NCI-H1436 (cell line): ENCODE measurements at regions not wholly inside any gene's neighbourhood (a gene's known extent, or its start where the extent isn't known, plus 50 kb on each side); places are given as distances from the start of the nearest gene placed in this dataset.

Source experiments
- DNase-seq: peaks from one replicate; lab custom pipeline; 2025; lab: John Stamatoyannopoulos, UW

DNA sequence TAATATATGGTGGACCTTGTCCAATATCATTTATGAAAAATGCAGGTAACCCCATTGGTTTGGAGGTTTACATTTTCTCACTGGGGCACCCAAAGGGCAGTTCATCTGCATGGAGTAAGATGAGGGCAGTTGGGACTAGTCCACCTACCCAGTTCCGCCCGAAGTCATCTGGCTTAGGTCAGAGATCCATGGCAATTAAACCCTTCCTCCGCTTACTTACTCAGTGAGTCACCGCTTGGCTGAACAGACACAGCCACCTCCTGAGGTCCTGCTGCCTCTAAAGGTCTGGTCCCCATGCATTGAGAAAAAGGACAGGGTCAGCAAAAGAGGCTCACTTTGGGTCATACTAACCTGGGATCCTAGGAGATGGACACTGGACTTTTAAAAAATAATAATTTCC, 102.9 kb upstream of the PRL start:
- no peak for DNase-seq

DNA sequence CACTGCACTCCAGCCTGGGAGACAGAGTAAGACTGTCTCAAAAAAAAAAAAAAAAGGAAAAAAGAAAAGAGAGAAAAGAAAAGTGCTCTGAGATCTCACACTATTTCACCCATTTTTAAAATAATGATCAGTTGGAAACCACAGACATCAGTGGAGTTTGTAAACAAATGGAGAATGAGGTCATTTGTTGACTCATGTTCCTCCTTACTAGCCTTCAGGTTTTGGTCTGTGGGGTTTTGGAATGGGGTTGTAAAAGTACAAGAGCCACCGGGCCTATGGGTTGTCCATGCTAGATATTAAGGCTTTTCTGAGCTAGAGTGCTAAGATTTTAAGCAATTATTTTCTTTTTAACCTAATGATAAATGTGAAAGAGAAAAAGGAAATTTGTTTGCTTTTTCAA, 104.4 kb upstream of the PRL start:
- DNase-seq: no peak

DNA sequence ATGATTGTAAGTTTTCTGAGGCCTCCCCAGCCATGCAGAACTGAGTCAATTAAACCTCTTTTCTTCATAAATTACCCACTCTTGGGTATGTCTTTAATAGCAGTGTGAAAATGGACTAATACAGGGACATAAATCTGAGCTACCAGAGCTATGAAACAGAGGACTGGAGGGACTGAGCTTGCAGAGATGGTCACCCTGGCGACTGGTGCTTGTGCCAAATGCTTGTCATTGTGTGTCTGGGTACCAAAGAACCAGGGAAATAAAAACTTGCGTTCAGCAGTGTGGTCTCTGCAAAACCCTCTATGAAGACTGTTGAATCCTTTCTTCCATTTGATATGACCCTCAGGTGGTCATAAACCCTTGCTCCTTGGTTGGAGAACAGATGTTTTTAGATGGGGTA, 105.1 kb upstream of the PRL start:
- no peak for DNase-seq

DNA sequence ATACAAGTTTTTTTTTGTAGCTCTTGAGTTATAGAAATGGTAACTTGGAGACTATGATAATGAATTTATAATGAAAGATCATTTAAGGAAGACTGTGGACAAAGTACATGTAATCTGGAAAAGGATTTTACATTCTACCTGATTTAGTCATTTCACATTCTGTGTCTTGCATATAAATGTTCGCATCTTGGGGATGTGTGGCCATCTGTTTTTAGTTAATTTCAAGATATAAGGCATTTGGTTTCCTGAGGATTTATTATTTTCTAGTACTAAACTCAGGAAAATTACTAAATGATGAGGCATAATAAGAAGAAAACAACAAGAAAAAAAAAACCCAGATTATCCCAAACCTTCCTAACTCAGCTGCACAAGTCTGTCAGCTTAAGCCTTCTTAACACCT, 112.7 kb upstream of the PRL start:
- DNase-seq: no peak

DNA sequence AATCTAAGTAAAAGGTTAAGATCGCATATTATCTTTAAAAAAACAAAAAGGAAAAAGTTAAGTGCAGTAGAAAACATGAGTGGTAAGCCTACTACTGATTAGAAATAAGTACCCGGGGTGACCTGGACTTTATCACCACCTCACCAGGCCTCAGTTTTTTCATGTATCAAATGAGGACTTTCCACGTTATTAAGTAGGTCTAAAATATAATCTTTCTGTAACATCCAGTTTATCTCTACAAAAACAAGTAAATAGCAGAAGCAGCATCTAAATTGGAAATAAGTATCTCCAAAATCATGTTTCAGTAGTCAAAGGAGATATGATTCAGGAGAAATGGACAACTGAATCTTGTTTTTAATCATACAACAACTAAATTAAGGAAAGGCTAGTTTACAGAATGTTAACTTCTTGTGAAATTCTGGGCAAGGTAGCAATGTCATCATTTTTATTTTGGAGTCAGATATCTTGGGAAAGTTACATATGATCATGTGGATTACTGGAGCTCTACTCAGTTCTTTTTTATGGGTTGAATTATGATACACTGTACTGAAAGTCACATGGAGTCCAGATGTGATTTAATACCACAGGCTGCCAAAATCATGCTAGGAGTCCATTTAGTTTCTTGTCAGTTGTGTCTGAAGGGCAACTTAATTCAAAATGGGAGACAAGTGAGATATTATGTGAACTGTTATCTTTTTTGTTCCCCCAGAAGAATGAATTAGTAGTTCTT, 114.7 kb upstream of the PRL start:
- DNase-seq: no peak

DNA sequence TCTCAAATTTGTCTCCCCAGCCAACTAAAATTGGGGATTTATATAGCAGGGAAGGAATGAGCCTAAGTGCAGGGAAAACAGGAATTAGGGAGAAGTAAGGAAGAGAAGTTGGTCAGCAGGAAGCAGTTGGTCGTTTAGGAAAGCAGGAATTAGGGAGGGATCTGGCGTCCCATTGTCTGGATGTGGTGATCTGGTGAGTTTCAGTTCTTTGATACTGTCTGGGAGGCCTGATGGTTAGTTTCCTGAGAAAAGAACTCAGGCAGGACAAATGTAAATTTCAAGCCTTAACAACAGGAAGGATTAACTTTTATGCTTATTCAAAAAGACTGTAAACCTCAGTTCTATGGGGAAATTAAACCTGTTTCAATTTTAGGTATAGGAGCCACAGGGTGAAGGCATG, 116.2 kb upstream of the PRL start:
- DNase-seq: no peak

DNA sequence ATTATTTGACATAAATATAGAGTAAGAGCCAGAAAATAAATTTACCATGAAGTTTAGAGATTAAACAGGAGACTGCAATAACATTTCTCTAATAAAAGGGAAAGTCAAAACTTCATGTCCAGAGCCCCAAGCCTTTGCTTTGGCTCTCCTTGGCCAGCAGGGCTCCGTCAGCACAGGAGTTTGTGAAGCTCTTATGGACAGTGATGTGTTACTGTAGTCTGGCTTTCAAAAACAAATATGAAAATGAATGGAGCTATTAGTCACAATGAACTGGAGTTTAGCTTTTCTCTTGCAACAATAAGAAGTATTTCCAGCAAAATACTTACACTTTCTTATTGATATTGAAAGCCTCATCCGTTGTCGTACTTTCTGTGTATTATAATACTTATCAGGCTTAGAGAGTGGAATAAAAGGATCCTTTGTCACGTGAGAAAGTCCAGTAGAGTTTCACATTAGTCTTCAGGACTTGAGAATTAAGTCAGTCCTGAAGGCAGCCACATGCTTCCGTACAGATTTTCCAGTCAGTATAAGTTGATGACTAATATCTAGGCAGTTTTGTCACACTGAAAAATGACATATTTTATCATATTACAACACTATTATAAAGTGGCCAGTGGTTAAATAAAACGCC, 117.0 kb upstream of the PRL start:
- no peak for DNase-seq

DNA sequence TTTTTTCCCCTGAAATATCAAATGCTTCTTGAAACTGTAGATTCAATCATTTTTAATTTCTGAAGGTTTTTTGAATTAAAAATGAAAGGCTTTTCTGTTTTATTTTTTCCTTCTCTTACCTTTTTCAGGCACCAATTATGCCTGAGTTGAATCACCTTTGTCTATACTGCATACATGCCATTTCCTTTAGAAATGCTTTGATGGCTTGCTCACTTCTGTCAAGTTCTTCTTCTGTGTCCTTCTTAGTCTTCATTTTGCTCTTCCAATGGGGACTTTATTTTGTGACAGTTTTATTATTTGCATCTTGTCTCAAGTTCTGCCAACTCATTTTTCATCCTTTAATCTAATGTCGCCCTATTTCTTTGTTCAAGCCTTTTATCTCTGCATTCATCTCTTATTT, 121.9 kb upstream of the PRL start:
- DNase-seq: no peak

DNA sequence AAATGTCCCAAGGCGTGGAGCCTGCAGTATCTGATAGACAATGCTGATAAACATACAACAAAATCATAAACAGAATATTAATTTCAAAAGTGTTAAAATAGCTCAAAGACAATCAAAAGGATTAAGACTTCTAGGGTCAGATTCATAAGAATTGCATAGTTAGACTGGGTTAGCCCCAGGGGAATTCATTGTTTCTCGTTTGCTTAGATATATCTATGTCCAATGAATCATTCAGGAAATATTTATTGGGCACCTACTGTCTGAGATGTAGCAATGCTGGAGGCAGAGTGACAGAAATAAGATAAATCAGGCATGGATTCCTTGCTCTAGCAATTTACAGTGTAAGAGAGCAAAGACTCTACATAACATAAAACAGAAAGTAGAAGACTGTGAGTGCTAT, 124.4 kb upstream of the PRL start:
- no peak for DNase-seq

DNA sequence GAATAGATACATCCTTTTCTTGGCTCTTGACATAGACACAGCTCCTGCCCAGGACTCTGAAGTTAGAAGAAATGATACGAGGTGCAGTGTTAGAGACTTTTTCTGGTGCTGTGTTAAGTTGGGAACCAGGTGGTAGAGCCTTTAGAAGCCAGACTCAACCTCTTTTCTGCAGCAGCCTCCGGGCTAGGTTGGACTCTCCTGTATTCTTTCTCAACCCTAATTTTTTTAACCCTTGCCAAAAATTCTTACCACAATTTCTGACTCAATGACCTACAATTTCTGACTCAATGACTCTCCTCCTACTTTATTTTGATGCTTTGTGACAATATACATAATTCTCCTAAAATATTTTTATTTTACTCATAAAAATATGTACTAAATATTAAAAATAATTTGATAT, 127.4 kb upstream of the PRL start:
- DNase-seq: no peak

DNA sequence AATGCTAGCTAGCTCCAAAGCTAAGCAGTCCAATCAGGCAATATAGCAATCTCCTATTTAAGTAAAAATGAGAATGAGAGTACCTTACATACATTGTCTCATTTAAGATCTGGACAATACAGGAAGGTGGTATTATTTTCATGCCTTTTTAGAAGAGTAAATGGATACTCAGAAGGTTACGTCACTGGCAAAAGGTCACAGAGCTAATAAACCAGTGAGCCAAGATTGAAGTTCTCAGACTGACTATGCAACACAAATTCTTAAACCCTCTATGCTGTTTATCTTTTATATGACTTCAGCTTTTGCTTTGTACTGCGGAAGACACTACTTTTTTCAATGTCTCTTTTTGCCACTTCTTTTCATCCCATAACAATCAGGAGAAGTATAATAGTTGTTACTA, 135.2 kb upstream of the PRL start:
- DNase-seq: no peak

DNA sequence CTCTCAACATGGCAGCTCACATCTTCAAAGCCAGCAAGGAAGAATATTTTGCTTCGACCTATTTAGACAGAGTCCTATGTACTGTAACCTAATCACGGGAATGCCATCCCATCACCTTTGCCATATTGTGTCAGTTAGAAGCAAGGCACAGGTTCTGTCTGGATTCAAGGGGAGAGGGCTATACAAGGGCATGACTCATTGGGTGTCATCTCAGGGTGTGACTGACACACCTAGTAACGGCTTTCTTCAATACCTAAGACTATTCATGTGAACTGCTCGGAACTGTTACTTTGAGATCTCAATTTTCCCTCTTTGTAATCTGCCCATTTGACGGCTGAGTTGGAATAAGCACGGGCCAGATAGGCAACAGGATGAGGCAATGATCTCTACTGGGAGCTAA, 135.6 kb upstream of the HDGFL1 start:
- DNase-seq: no peak

DNA sequence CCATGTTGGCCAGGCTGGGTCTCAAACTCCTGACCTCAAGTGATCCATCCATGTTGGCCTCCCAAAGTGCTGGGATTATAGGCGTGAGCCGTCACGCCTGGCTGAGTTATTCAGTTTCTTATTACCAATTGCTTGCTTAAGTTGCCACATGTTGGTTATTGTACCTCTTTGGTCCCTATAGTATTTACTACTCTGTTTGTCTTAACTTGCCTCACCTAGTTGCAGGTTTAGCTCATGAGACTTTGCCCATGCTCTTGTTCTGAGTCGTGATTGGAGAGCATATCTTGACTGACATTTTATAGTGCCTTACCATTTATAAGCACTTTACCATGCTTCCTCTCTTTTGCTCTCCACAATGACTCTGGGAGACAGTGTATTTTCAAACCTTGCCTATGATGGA, 134.2 kb upstream of the HDGFL1 start:
- no peak for DNase-seq

DNA sequence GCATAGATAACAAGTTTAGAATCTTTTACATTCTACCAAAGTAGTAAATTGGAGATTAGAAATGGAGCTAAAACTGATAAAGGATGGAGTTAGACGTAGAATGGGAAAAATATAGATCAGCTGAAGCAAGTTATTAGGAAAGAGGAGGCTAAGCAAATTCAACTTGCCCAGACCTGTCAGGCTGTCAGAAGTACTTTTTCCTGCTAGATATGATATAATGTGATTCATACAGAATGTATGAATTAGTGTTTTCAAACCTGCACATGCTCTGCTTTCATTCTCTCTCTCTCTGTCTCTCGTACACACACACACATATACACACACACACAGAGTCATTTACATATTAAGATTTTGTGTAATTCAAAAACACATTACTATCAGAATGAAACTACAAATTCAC, 133.2 kb upstream of the HDGFL1 start:
- DNase-seq: no peak

DNA sequence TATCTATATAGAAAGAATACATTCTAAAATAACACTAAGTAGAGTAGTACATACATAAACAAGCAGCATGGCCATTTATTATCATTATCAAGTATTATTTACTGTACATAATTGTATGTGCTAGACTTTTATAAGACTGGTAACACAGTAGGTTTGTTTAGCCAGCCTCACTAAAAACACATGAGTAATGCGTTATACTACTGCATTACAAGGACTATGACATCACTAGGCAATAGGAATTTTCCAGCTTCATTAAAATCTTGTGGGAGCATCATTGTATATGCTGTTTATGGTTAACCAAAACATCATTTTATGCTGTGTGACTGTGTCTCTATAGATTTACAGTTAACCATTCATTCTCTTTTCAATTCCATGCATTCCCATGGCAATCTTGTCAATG, 131.7 kb upstream of the HDGFL1 start:
- DNase-seq: no peak

DNA sequence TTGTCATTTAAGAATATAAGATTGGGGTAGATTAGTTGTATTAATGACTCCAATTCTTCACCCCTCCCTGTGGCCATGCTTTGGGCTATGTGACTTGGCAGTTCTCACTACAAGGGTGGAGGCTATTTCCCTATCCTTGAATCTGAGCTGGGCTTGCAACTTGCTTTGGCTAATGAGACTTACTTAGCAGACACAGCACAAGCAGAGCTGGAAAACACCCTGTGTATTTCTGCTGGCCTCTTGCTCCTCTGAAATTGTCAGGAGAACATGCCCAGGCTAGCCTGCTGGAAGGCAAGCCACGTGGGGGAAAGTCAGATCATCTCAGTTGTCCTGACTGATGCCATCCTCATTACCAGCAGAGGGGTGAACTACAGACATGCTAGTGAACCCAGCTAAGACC, 126.5 kb upstream of the HDGFL1 start:
- DNase-seq: no peak

DNA sequence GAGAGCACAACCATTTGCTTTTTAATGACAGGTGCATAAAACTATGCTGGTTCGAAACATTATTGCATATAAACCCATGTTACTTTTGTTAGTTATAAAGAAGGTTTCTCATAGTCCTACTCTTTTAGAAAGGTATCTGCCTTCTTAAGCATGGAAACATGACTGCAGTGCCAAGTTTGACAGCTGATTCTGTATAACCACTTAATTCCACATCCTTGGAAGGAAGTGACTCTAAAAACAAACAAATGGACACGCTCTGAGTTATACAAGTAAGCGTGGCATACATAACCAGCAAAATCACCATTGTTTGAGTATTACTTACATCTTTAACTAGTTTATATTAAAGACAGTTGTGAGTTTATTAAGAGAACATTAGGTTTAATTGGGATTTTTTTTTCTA, 125.0 kb upstream of the HDGFL1 start:
- no peak for DNase-seq

DNA sequence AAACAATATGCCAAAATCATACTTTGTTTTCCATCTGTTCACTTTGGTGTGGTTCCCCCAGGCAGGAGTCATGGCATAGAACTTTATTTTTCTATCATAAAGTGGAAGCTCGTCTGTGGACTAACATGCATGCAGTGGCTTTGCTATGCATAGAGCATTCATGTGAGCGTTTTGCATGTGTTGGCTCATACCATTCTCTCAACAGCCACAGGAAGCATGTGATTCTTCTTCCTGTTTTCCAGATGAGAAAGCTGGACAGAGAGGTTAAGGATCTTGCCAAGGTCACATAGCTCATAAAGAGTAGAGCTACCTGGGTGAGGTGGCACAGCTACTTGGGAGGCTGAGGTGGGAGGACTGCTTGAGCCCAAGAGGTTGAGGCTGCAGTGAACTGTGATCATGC, 123.4 kb upstream of the HDGFL1 start:
- DNase-seq: no peak

DNA sequence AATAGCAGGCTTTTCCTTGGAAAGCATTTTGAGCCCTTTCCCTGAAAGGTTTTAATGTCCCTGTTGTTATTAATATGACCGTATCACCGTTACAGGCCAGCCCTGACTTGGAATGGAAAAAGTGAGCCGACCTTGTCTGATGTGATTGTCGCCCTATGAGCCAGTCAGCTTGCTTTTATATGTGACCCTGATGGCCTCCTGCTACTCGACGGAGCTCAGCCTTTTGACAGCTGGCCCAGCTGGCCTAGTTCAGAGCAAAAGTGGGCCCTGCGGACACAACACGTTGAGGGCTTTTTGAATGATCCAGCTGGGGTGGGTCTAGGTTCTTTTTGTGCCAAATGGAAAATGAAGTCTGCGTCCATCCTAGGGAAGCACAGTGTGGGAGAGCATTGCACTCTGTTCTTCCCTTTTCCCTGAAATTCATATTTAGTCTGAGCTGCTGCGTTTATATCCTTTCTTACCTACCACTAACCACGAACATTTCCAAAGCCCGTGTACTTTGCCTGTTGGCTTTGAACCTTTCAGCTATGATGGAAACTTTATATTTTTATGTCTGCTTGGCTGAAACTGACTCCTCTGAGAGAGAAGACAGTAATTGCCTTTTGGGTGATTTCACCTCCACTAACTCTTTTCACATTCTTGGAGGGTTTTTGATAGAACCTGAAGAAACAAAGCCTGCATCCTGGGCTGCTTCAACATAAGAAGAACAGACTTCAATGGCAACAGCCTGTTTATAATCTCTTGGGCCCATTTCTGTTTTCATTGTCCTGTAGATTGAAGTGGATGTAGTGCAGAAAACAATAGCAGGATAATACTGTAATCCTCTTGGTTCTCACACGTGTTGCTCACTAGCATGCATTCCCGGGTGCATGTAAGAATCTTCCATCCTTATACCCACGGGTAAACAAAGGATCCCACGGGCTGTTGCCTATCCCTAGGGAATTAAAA, 121.8 kb upstream of the HDGFL1 start:
- no peak for DNase-seq

DNA sequence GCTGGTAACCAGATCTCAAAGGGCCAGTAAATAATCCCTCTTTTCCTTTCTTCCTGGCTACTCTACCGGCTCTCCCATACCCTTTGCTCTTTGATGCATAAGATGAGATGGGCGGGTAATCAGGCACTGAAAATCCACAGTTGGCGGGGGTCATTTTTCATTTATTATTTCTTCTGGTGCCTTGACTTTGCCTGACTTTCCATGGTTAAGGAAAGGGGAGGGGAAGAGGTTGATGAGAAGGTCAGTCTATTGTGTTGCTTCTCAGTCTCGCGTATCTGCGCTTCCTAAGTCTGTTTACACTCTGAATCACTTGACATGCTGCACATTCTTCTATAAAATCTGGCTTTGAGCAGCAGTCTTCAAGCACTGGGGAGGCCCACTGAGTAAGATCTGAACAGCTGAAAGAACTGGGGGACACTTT, 121.1 kb upstream of the HDGFL1 start:
- no peak for DNase-seq

DNA sequence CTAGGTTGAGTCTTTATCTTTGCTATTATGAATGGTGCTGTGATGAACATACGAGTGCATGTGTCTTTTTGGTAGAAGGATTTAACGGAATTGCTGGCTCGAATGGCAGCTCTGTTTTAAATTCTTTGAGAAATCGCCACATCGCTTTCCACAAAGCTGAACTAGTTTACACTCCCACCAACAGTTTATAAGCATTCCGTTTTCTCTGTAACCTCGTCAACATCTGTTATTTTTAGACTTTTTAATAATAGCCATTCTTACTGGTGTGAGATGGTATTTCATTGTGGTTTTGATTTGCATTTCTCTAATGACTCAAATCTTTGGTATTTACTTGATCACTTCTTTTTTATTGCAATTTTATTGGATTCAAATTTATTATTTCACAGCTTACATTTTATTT, 117.4 kb upstream of the HDGFL1 start:
- DNase-seq: no peak

DNA sequence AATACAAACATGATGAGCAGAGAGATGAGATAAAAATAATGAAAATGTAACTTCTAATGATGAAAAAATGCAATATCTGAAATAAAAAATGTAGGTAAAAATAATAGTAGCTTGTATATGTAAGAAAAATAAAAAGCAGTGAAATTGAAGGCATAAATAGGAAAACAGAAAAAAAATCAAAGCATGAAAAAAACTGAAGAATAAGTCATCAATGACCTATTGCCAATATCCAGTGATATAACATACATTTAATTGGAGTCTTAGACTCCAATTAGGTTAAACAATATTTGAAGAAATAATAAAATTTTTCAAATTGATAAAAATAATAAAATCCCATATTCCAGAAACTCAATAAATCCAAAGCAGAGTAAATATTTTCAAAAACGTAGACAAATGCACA, 114.0 kb upstream of the HDGFL1 start:
- no peak for DNase-seq

DNA sequence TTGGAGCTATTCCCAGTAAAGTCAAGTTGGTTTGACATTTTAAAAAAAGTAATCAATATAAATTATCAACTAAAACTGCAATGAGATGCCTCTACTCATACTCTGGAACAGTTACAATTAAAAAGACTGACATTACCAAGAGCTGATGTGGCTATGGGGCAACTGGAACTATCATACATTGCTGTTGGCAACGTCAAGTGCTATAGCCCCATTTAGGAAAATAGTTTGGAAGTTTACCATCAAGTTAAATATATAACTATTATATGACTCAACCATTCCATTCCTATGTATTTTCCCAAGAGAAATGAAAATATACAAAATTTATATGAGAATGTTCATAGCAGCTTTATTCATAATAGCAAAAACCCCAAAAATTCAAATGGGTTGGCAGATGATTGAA, 111.4 kb upstream of the HDGFL1 start:
- DNase-seq: no peak
